Spleen (tissue), 11 donors: ENCODE measurements at regions not wholly inside any gene's neighbourhood (a gene's known extent, or its start where the extent isn't known, plus 50 kb on each side); places are given as distances from the start of the nearest gene placed in this dataset.
A peak's percentile ranks its signal among the peaks of the same experiment; 100 is the strongest.

Experiments
- DNase-seq: peaks from one replicate; pipeline ENCODE4 v3.0.0-alpha.2; 2020
- H3K27ac ChIP-seq, 8 donors: fragments of 200-600 bp; sonication (generic) in 7 of 8; 1 replicate in 4 of 8; 2 replicates in 4 of 8; pipeline versions ENCODE4 v1.5.0 to v1.8.0; 2016 to 2021; ENCODE audit warnings: inconsistent platforms in 4 of 8, mild to moderate bottlenecking in 4 of 8, moderate library complexity in 1 of 8
- H3K27me3 ChIP-seq, 7 donors: fragments of 200-600 bp; sonication (generic) in 6 of 7; replicated peaks in 1 of 7; 1 replicate in 4 of 7; 2 replicates in 3 of 7; pipeline versions ENCODE4 v1.5.0 to v1.8.0; 2016 to 2021; ENCODE audit warnings: inconsistent platforms in 3 of 7, mild to moderate bottlenecking in 1 of 7
- H3K36me3 ChIP-seq, 6 donors: fragments of 200-600 bp; sonication (generic) in 5 of 6; 1 replicate in 4 of 6; 2 replicates in 2 of 6; pipeline versions ENCODE4 v1.5.0 to v1.8.0; 2016 to 2021; ENCODE audit warnings: inconsistent platforms in 2 of 6
- H3K4me1 ChIP-seq, 6 donors: fragments of 200-600 bp; sonication (generic) in 5 of 6; 1 replicate in 3 of 6; 2 replicates in 3 of 6; pipeline versions ENCODE4 v1.5.0 to v1.8.0; 2016 to 2021; ENCODE audit warnings: inconsistent platforms in 3 of 6
- H3K4me3 ChIP-seq, 8 donors: fragments of 200-600 bp; sonication (generic) in 7 of 8; 1 replicate in 4 of 8; 2 replicates in 4 of 8; pipeline versions ENCODE4 v1.5.0 to v1.8.0; 2016 to 2021; ENCODE audit warnings: inconsistent platforms in 4 of 8, mild to moderate bottlenecking in 4 of 8, moderate library complexity in 2 of 8
- H3K9me3 ChIP-seq, 8 donors: fragments of 200-600 bp; sonication (generic) in 7 of 8; 1 replicate in 4 of 8; 2 replicates in 4 of 8; pipeline versions ENCODE4 v1.5.0 to v1.8.0; 2016 to 2021; ENCODE audit warnings: inconsistent platforms in 4 of 8
- POLR2A ChIP-seq, 3 donors: fragments of 450-650 bp; IDR thresholded peaks; one replicate each; pipeline ENCODE4 v1.5.1; 2017; ENCODE audit warnings: antibody characterized with exemption in 3 of 3, mild to moderate bottlenecking in 1 of 3
- POLR2AphosphoS5 ChIP-seq, 3 donors: sonication (generic); formaldehyde crosslinking; IDR thresholded peaks; one replicate each; pipeline ENCODE4 v1.5.1; 2017; ENCODE audit warnings: antibody characterized with exemption in 3 of 3
- WGBS, 5 donors: extraction: QIAGEN DNeasy Blood & Tissue Kit in 3 of 5; methylation state at CpG; one replicate each; pipeline versions ENCODE4 v1.1.5 to v1.1.7; 2013 to 2018; 5-methylcytosine and 5-hydroxymethylcytosine counted together
- intact Hi-C: fragments of 100-400 bp; cut with DNase I; formaldehyde crosslinking; loops from one replicate; pipeline ENCODE4 v1.15.0; 2023; ENCODE audit warnings: low total_unique reads
- TF ChIP-seq, protein P1 (sequence below), 11 experiments: fragments of 200-600 bp in 7 of 11; fragments of 450-650 bp in 4 of 11; sonication (generic) in 4 of 11; IDR thresholded peaks in 8 of 11; conservative IDR thresholded peaks in 3 of 11; 1 replicate in 7 of 11; 2 replicates in 4 of 11; pipeline versions ENCODE4 v1.4.0 to v1.8.0; 2016 to 2021; ENCODE audit warnings: antibody characterized with exemption in 11 of 11, inconsistent platforms in 4 of 11, mild to moderate bottlenecking in 1 of 11
- donor health status: healthy with polysubstance abuse.
- donor health status: DM: no; HTN: no; CAD: no; lungs with moderate emphysema.
- donor health status: DM: no; HTN: no; CAD: no.
- donor health status: Bipolar disorder and iron deficiency.
- donor health status: healthy.
- donor health status: DM: no; HTN: no; CAD: no.
- donor health status: DM: yes; HTN: yes; CAD: no.

DNA sequence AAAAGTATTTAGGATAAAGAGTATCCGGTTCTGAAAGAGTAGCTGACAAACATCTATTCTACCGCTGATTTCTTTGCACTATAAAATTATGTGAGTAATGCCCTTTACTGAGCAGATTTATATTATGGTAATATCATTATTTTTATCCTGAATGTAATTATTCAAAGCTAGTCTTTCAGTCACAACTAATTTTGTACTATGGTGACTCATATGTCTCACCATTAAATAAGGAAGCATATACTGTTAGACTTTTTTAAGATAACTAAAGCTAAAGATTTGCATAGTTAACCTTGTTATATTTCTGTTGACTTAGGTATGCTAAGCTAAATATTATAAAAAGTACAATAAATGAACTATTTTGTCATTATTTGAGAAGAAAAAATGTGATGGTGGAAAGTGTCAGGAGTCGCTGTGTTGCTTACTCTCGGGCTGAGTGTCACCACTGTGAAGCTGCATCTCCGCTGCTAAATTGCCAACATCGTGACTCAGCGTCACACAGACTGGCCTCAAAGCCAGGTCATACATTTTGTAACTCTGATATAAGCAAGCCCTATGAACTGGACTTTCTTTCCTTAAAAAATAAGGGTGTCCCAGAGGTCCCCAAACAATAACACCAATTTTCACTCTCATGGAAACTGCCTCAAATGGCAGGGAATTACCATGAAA, 69.1 kb upstream of the SSTR1 start:
- no peak overlapping the region for H3K27ac ChIP-seq
- no peaks in the 10 kb centered on the region for H3K36me3 ChIP-seq
- 77 to 97% (median 90%) methylated on average over 7 of the region's 7 CpGs for WGBS, 5 donors
- DNase-seq, result no peak
- no peak overlapping the region for H3K4me3 ChIP-seq
- TF ChIP-seq, protein P1, sequence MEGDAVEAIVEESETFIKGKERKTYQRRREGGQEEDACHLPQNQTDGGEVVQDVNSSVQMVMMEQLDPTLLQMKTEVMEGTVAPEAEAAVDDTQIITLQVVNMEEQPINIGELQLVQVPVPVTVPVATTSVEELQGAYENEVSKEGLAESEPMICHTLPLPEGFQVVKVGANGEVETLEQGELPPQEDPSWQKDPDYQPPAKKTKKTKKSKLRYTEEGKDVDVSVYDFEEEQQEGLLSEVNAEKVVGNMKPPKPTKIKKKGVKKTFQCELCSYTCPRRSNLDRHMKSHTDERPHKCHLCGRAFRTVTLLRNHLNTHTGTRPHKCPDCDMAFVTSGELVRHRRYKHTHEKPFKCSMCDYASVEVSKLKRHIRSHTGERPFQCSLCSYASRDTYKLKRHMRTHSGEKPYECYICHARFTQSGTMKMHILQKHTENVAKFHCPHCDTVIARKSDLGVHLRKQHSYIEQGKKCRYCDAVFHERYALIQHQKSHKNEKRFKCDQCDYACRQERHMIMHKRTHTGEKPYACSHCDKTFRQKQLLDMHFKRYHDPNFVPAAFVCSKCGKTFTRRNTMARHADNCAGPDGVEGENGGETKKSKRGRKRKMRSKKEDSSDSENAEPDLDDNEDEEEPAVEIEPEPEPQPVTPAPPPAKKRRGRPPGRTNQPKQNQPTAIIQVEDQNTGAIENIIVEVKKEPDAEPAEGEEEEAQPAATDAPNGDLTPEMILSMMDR (IDR thresholded peaks at IDR 0.05 in 8 of 11, conservative IDR thresholded peaks at IDR 0.05 in 3 of 11), result no peak
- no peak for TF ChIP-seq POLR2A (IDR thresholded peaks at IDR 0.05)
- TF ChIP-seq POLR2AphosphoS5 (IDR thresholded peaks at IDR 0.05), result no peak
- intact Hi-C loops, result no loop called here
- no peaks in the 10 kb centered on the region for H3K4me1 ChIP-seq
- no peaks in the 10 kb centered on the region for H3K27me3 ChIP-seq
- H3K9me3 ChIP-seq, result no peaks in the 10 kb centered on the region

DNA sequence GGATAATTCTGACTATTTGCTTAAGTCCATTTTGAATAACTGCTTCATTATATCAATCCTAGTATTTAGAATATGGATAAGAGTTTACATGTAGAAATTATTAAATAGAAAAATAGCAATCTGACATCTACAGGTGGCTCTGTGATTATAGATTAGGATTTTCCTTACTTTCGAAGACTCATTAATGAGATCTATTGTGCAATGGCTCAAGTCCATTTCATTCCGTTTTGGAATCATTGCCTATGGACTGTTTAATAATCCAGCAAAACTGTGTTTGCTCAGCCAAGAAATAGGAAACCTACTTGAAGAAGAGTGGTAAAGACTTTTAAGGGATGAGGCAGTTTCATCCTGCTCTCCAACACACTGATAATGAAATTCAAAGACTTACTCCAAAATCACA, 67.8 kb upstream of the SSTR1 start:
- Histone ChIP-seq H3K36me3 (no peaks in the 10 kb centered on the region), H3K27me3 (no peaks in the 10 kb centered on the region), H3K9me3 (no peaks in the 10 kb centered on the region), H3K27ac (no peak overlapping the region), H3K4me3 (no peak overlapping the region), H3K4me1 (no peaks in the 10 kb centered on the region)
- TF ChIP-seq POLR2AphosphoS5 (IDR thresholded peaks at IDR 0.05) (no peak), POLR2A (IDR thresholded peaks at IDR 0.05) (no peak)
- TF ChIP-seq, protein P1 (IDR thresholded peaks at IDR 0.05 in 8 of 11, conservative IDR thresholded peaks at IDR 0.05 in 3 of 11), result no peak
- 85 to 94% (median 91%) methylated on average over 2 of the region's 2 CpGs for whole genome bisulfite sequencing, 5 donors
- no peak for DNase-seq
- intact Hi-C loops, result no loop called here

DNA sequence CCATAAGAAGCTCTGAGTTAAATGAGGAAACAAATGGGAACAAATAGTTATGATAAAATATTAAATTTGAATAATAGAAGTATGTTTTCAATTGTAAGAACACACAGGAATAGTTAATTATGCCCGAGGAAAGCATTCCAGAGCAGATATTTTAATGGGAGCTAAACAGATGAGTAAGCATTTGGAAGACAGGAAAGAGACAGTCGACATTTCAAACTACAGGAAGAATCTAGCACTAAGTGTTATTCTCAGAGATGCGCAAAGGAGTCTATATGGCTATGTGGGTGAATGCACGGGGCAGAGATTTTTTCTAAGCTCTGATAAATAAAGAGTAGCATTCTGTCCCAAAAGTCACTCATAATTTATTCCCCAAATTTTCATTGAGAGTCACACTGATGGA, 64.5 kb upstream of the SSTR1 start:
- no peaks in the 10 kb centered on the region for H3K27me3 ChIP-seq
- TF ChIP-seq POLR2A (IDR thresholded peaks at IDR 0.05) (no peak), POLR2AphosphoS5 (IDR thresholded peaks at IDR 0.05) (no peak)
- TF ChIP-seq, protein P1 (IDR thresholded peaks at IDR 0.05 in 8 of 11, conservative IDR thresholded peaks at IDR 0.05 in 3 of 11), result no peak
- intact Hi-C loops, result no loop called here
- H3K36me3 ChIP-seq, result no peaks in the 10 kb centered on the region
- DNase-seq, result no peak
- H3K9me3 ChIP-seq, result no peaks in the 10 kb centered on the region
- no peak overlapping the region for H3K27ac ChIP-seq
- WGBS, 5 donors, result 65 to 76% (median 70%) methylated on average over 4 of the region's 4 CpGs
- no peak overlapping the region for H3K4me3 ChIP-seq
- H3K4me1 ChIP-seq, result no peaks in the 10 kb centered on the region

DNA sequence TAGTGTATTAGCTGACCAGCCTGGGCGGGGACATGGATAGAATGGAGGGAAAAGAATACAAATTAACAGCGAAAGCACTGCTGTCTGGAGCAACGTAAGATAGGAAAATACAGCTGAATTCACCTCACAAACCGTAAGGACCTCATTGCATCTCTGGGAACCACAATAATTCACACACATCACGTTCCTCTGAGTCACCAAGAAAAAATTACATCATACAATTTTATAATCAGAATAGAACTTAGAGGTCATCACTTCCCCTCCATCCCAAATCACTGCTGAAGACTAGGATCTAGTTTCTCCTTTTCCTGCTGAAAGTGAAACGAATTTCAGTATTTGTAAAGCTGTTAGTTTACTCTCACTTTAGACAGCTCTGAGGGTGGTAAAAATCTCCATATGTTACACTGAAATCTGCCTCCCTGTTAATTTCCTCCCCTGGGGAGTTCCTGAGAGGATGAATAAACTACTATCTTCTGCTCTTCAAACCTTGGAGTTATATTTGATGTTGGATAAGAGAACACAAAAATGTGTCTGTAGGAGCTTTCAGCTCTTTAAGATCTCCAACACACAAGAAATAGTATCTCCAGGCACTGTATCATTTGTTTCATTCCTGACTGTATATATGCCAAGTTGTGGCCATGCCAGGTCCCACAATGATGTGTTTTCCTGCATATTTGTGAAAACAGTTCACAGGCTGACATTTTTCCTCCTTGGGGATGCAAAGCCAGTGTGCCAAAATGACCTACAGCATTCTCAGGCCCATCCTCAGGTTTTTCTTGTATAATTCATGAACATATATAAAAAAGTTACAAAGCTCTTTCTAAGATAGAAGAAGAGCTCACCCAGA, 63.8 kb upstream of the SSTR1 start:
- H3K4me3 ChIP-seq, result no peak overlapping the region
- H3K9me3 ChIP-seq, result no peaks in the 10 kb centered on the region
- intact Hi-C loops, result no loop called here
- H3K36me3 ChIP-seq, result no peaks in the 10 kb centered on the region
- no peaks in the 10 kb centered on the region for H3K27me3 ChIP-seq
- 58 to 75% (median 60%) methylated on average over 6 of the region's 6 CpGs for WGBS, 5 donors
- TF ChIP-seq POLR2A (IDR thresholded peaks at IDR 0.05) (no peak), POLR2AphosphoS5 (IDR thresholded peaks at IDR 0.05) (no peak)
- TF ChIP-seq, protein P1 (IDR thresholded peaks at IDR 0.05 in 8 of 11, conservative IDR thresholded peaks at IDR 0.05 in 3 of 11), result no peak
- H3K4me1 ChIP-seq, result no peaks in the 10 kb centered on the region
- peak overlapping the region in 1 of 8 donors; percentile 8 for H3K27ac ChIP-seq
- no peak for DNase-seq
